Suprapubic skin (tissue), 4 donors: ENCODE measurements at regions not wholly inside any gene's neighbourhood (a gene's known extent, or its start where the extent isn't known, plus 50 kb on each side); places are given as distances from the start of the nearest gene placed in this dataset.

Experiments used
- CTCF ChIP-seq, 2 donors: fragments of 200-600 bp in 1 of 2; fragments of 450-650 bp in 1 of 2; sonication (generic) in 1 of 2; IDR thresholded peaks; one replicate each; pipeline ENCODE4 v1.5.1; 2016 to 2019; ENCODE audit warnings: antibody characterized with exemption in 2 of 2, mild to moderate bottlenecking in 1 of 2, moderate library complexity in 1 of 2
- EP300 ChIP-seq: sonication (generic); formaldehyde crosslinking; IDR thresholded peaks from one replicate; pipeline ENCODE4 v1.6.1; 2017; ENCODE audit warnings: antibody characterized with exemption
- POLR2A ChIP-seq, 2 donors: fragments of 450-650 bp; IDR thresholded peaks; one replicate each; pipeline ENCODE4 v1.6.1; 2017; ENCODE audit warnings: antibody characterized with exemption in 2 of 2, mild to moderate bottlenecking in 2 of 2, moderate library complexity in 2 of 2
- POLR2AphosphoS5 ChIP-seq, 3 donors: sonication (generic); formaldehyde crosslinking; IDR thresholded peaks; one replicate each; pipeline ENCODE4 v1.6.1; 2017; ENCODE audit warnings: antibody characterized with exemption in 3 of 3

DNA sequence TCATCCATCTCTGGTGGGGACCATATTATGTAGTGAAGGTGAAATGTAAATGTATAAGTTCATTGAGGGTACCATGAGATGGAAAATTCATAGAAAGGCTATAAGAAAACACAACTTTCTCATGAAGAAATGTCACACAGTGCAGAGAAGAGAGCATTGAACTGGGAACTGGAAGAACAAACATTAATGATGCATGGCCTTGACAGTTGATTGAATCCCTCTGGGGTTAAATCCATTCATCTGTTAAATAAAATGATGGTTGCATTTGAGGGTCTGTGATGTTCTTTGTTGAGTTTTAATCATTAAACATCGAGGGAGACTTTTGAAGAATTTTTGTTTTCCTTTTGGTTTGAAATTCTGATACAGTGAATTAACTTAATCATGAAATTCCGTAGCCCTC lies 1401.4 kb downstream of the FAM181B start:
- no peak for TF ChIP-seq POLR2AphosphoS5 (IDR thresholded peaks at IDR 0.05)
- no peak for TF ChIP-seq CTCF (IDR thresholded peaks at IDR 0.05)
- no peak for TF ChIP-seq EP300
- TF ChIP-seq POLR2A (IDR thresholded peaks at IDR 0.05), result no peak
